ENCODE measurements at regions not wholly inside any gene's neighbourhood (a gene's known extent, or its start where the extent isn't known, plus 50 kb on each side); places are given as distances from the start of the nearest gene placed in this dataset.
"Not testable (repeated sequence)": the region's sequence is repeated elsewhere in the genome, so short reads cannot be mapped to it uniquely, and the experiment has no call there.

GRCh38 chr12:62202861-62203260 lies 57.3 kb upstream of the USP15 start:
- TF ChIP-seq EZH2phosphoT487 (IDR thresholded peaks at IDR 0.05; ENCODE audit: insufficient read depth, low read depth); EZH2 (IDR thresholded peaks at IDR 0.05; ENCODE audit: insufficient read depth, poor library complexity, severe bottlenecking): not testable (repeated sequence)
